A549 (cell line): ENCODE measurements at regions not wholly inside any gene's neighbourhood (a gene's known extent, or its start where the extent isn't known, plus 50 kb on each side); places are given as distances from the start of the nearest gene placed in this dataset.
"Not testable (repeated sequence)": the region's sequence is repeated elsewhere in the genome, so short reads cannot be mapped to it uniquely, and the experiment has no call there.

Experiments used
- CHD4 ChIP-seq: fragments of 200-600 bp; sonication (generic); IDR thresholded peaks from 2 replicates; pipeline ENCODE4 v1.6.1; 2016; ENCODE audit warnings: antibody characterized with exemption, mild to moderate bottlenecking, borderline replicate concordance
- EP300 ChIP-seq, 2 experiments: fragments of >200 bp; sonication (Bioruptor Twin); formaldehyde crosslinking; IDR thresholded peaks; 2 replicates in 1 of 2; 3 replicates in 1 of 2; pipeline ENCODE4 v1.6.1; 2016 to 2017
- FOXS1 ChIP-seq: fragments of 250-450 bp; sonication (Bioruptor Pico); IDR thresholded peaks from 2 replicates; pipeline ENCODE4 v1.5.0; 2020; ENCODE audit warnings: mild to moderate bottlenecking, moderate library complexity
- KDM5A ChIP-seq: fragments of 200-600 bp; sonication (generic); IDR thresholded peaks from 2 replicates; pipeline ENCODE4 v1.6.1; 2016; ENCODE audit warnings: antibody characterized with exemption, mild to moderate bottlenecking
- MAFK ChIP-seq: fragments of 450-650 bp; IDR thresholded peaks from 2 replicates; pipeline ENCODE4 v1.6.1; 2014; ENCODE audit not compliant: partially characterized antibody
- MAZ ChIP-seq: fragments of 150-350 bp; IDR thresholded peaks from 2 replicates; pipeline ENCODE4 v1.6.1; 2014; ENCODE audit warnings: antibody characterized with exemption, low read depth, low read length, borderline replicate concordance
- POLR2A ChIP-seq: IDR thresholded peaks from 2 replicates; pipeline ENCODE4 v1.6.1; 2012; ENCODE audit warnings: mild to moderate bottlenecking, low read length
- RAD21 ChIP-seq, 2 experiments: fragments of >200 bp in 1 of 2; sonication (Bioruptor Twin) in 1 of 2; formaldehyde crosslinking in 1 of 2; IDR thresholded peaks in 1 of 2; conservative IDR thresholded peaks in 1 of 2; 2 replicates in 1 of 2; 3 replicates in 1 of 2; pipeline ENCODE4 v1.6.1; 2012 to 2018; ENCODE audit warnings: inconsistent platforms in 1 of 2
- SMC3 ChIP-seq: fragments of >200 bp; sonication (Bioruptor Twin); formaldehyde crosslinking; IDR thresholded peaks from 3 replicates; pipeline ENCODE4 v1.6.1; 2018; ENCODE audit warnings: inconsistent platforms
- TF ChIP-seq, protein P1 (sequence below): fragments of 200-600 bp; sonication (generic); IDR thresholded peaks from 2 replicates; pipeline ENCODE4 v1.6.1; 2016; ENCODE audit warnings: antibody characterized with exemption, mild to moderate bottlenecking, moderate library complexity
- TF ChIP-seq, protein P2 (sequence below): fragments of >200 bp; sonication (Bioruptor Twin); formaldehyde crosslinking; IDR thresholded peaks from 3 replicates; pipeline ENCODE4 v1.5.1; 2016
- TF ChIP-seq, protein P3 (sequence below): fragments of 150-350 bp; IDR thresholded peaks from 2 replicates; pipeline ENCODE4 v1.6.1; 2014; ENCODE audit warnings: low read depth, mild to moderate bottlenecking, low read length
- TF ChIP-seq, protein P4 (sequence below): IDR thresholded peaks from 2 replicates; pipeline ENCODE4 v1.6.1; 2012

DNA sequence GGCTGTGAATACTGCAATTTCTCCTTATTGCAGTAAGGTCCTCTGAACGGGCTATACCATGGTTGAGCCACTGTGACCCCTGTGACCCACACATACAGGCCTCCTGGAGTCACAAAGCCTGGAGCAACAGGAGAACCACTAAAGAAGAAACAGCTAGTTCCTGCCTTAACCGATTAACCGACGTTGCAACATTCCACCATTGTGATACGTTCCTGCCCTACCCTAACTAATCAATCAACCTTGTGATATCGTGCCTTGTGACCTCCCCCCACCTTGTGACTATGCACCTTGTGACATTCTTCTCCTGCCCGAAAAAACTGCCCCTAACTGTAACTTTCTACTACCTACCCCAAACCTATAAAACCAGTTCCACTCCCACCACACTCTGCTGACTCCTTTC, 301.5 kb upstream of the MAGEB16 start:
- TF ChIP-seq, protein P1, sequence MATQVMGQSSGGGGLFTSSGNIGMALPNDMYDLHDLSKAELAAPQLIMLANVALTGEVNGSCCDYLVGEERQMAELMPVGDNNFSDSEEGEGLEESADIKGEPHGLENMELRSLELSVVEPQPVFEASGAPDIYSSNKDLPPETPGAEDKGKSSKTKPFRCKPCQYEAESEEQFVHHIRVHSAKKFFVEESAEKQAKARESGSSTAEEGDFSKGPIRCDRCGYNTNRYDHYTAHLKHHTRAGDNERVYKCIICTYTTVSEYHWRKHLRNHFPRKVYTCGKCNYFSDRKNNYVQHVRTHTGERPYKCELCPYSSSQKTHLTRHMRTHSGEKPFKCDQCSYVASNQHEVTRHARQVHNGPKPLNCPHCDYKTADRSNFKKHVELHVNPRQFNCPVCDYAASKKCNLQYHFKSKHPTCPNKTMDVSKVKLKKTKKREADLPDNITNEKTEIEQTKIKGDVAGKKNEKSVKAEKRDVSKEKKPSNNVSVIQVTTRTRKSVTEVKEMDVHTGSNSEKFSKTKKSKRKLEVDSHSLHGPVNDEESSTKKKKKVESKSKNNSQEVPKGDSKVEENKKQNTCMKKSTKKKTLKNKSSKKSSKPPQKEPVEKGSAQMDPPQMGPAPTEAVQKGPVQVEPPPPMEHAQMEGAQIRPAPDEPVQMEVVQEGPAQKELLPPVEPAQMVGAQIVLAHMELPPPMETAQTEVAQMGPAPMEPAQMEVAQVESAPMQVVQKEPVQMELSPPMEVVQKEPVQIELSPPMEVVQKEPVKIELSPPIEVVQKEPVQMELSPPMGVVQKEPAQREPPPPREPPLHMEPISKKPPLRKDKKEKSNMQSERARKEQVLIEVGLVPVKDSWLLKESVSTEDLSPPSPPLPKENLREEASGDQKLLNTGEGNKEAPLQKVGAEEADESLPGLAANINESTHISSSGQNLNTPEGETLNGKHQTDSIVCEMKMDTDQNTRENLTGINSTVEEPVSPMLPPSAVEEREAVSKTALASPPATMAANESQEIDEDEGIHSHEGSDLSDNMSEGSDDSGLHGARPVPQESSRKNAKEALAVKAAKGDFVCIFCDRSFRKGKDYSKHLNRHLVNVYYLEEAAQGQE = not testable (repeated sequence)
- TF ChIP-seq, protein P2, sequence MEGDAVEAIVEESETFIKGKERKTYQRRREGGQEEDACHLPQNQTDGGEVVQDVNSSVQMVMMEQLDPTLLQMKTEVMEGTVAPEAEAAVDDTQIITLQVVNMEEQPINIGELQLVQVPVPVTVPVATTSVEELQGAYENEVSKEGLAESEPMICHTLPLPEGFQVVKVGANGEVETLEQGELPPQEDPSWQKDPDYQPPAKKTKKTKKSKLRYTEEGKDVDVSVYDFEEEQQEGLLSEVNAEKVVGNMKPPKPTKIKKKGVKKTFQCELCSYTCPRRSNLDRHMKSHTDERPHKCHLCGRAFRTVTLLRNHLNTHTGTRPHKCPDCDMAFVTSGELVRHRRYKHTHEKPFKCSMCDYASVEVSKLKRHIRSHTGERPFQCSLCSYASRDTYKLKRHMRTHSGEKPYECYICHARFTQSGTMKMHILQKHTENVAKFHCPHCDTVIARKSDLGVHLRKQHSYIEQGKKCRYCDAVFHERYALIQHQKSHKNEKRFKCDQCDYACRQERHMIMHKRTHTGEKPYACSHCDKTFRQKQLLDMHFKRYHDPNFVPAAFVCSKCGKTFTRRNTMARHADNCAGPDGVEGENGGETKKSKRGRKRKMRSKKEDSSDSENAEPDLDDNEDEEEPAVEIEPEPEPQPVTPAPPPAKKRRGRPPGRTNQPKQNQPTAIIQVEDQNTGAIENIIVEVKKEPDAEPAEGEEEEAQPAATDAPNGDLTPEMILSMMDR = not testable (repeated sequence)
- not testable (repeated sequence) for TF ChIP-seq POLR2A; CHD4; MAFK; MAZ; EP300 (IDR thresholded peaks at IDR 0.05); FOXS1 (CRISPR knock-in tag); KDM5A; SMC3; RAD21 (conservative IDR thresholded peaks at IDR 0.05 in 1 of 2, IDR thresholded peaks at IDR 0.05 in 1 of 2)
- TF ChIP-seq, protein P3, sequence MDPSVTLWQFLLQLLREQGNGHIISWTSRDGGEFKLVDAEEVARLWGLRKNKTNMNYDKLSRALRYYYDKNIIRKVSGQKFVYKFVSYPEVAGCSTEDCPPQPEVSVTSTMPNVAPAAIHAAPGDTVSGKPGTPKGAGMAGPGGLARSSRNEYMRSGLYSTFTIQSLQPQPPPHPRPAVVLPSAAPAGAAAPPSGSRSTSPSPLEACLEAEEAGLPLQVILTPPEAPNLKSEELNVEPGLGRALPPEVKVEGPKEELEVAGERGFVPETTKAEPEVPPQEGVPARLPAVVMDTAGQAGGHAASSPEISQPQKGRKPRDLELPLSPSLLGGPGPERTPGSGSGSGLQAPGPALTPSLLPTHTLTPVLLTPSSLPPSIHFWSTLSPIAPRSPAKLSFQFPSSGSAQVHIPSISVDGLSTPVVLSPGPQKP = not testable (repeated sequence)
- TF ChIP-seq, protein P4, sequence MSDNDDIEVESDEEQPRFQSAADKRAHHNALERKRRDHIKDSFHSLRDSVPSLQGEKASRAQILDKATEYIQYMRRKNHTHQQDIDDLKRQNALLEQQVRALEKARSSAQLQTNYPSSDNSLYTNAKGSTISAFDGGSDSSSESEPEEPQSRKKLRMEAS = not testable (repeated sequence)
